GM12875 (cell line): ENCODE measurements at regions not wholly inside any gene's neighbourhood (a gene's known extent, or its start where the extent isn't known, plus 50 kb on each side); places are given as distances from the start of the nearest gene placed in this dataset.

Experiments used
- H3K4me3 ChIP-seq: one replicate; pipeline ENCODE4 v1.5.1; 2011; ENCODE audit warnings: low read depth, low read length, control low read depth
- TF ChIP-seq, protein P1 (sequence below): IDR thresholded peaks from 2 replicates; pipeline ENCODE4 v1.5.1; 2011; ENCODE audit warnings: low read depth, mild to moderate bottlenecking, control low read depth, inconsistent platforms, low read length, moderate library complexity, borderline replicate concordance; ENCODE audit not compliant: insufficient read depth

DNA sequence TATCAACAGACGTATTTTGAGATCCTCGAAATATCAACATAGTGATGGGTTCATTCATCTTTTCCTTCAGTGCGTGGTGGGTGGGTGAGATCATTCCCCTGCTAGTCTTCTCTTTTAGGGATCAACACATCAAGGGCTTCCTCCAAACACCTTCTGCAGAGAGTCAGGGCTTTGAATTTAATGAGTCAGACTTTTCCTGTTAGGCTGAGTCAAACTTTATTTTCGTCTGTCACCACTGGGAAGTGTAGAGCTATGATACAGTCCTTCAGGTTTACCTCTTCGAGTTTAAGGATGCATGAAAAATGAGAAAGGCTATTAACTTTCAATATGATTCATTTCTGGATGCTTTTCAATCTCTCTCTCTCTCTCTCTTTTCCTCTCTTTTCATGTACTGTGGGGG, 189.1 kb downstream of the BMP2 start:
- no peak overlapping the region for H3K4me3 ChIP-seq
- TF ChIP-seq, protein P1, sequence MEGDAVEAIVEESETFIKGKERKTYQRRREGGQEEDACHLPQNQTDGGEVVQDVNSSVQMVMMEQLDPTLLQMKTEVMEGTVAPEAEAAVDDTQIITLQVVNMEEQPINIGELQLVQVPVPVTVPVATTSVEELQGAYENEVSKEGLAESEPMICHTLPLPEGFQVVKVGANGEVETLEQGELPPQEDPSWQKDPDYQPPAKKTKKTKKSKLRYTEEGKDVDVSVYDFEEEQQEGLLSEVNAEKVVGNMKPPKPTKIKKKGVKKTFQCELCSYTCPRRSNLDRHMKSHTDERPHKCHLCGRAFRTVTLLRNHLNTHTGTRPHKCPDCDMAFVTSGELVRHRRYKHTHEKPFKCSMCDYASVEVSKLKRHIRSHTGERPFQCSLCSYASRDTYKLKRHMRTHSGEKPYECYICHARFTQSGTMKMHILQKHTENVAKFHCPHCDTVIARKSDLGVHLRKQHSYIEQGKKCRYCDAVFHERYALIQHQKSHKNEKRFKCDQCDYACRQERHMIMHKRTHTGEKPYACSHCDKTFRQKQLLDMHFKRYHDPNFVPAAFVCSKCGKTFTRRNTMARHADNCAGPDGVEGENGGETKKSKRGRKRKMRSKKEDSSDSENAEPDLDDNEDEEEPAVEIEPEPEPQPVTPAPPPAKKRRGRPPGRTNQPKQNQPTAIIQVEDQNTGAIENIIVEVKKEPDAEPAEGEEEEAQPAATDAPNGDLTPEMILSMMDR: no peak

DNA sequence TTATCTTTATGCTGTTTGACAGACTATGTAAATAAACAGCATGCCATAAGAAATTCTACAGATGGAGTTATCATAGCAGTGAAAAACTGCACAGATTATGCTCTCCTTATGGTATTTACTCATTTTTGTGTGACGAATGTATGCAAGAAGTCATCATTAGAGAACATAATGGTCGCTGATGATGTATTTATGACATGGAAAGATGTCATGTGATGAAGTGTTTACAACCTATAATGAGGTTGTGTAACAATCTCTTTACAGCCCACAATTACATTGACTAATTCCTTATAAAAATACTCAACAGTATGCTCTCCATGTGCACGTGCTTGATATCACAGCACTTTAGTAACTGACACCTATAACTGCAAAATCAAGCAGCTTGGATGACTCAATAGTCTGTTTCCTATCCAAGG, 192.4 kb downstream of the BMP2 start:
- H3K4me3 ChIP-seq: no peak overlapping the region

DNA sequence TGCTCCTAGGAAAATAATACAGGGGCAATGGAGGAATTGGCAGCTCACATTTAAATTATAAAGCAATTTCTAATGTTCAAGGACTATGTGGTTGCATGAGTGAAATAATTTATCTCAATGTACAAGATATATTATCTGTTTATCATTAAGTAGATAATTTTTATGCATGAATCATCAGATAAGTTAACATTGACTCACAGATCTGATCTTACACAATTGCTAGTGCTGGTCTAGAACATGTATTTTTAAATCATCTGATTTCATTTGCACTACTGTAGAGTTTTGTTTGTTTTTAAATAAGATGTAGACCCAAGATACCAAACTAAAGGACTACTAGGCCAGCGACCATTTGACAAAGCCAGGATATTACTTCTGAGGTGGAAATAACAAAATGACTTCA, 199.2 kb downstream of the BMP2 start:
- TF ChIP-seq, protein P1: no peak

More for the DNA sequence above, 192.4 kb downstream of the BMP2 start:
- TF ChIP-seq, protein P1: no peak

DNA sequence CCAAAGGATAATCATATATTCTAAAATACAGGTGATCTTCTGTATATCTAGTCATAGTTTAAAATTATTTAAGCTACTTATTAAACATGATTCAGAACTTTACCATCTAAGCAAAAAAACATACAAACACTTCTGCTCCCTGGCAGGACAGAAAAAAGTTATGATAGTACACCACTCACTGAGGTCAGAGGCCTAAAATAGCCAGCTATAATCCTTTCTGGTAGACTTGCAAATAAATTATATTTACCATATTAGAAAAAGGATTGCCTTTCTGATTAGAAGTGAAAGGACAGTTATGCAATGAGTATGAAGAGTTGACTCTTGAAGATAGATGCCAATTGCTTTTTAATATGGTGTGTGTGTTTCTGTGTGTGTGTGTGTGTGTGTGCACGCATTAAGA, 207.4 kb downstream of the BMP2 start:
- TF ChIP-seq, protein P1: no peak
- no peak overlapping the region for H3K4me3 ChIP-seq

More for the DNA sequence above, 199.2 kb downstream of the BMP2 start:
- H3K4me3 ChIP-seq: no peak overlapping the region

DNA sequence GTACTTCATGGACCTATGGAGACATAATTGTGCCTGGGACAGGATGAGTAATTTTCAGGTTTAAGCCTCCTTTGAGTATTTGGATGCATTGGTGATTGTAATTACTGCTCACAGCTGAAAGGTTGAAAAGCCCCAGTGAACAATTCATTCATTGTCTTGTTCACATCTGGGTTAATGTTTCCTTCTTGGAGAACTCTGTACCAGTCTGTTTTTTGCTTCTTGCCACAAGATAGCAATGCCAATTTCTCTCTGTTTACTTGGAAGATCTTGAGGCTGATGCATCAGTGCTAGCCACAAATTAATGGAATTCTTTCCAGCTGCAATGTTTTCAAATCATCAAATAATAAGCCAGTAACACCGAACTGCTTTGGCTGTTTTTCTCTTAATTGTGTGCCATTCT, 207.8 kb downstream of the BMP2 start:
- TF ChIP-seq, protein P1: no peak
- H3K4me3 ChIP-seq: no peak overlapping the region

DNA sequence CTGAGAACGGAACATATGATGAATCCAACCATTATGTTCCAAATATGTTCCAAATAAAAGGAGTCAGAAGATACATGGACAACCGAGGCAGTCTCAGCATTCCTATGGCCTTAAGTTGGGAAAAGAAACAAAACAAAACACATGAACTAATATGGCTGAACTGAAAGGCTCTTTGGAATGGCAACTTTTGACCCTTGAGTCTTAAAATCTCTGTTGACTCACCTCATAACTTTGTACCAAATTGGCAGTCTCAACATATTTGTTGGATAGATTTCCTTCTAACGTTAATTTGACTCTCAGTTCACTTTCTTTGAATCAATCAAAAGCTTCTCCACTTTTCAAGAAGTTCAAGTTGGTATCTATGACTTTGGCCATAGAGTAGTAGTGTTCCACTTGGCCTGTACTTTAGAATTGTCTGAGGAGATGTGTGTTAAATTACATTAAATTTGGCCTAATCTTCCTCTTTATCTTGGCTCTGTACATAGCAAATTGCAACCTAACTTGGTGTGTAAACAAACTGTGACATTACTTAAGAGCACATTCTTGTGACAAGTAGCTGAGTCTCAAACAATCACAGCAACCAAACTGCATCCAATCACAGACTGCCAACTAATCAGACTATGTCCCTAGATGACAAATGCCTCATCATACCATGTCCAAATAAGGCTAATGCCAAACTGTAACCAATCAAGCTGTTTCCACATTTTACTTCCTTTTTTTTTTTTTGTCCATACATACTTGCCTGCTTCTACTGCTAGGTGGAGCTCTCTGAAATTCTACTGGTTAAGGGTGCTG, 208.8 kb downstream of the BMP2 start:
- TF ChIP-seq, protein P1: no peak
- H3K4me3 ChIP-seq: no peak overlapping the region

DNA sequence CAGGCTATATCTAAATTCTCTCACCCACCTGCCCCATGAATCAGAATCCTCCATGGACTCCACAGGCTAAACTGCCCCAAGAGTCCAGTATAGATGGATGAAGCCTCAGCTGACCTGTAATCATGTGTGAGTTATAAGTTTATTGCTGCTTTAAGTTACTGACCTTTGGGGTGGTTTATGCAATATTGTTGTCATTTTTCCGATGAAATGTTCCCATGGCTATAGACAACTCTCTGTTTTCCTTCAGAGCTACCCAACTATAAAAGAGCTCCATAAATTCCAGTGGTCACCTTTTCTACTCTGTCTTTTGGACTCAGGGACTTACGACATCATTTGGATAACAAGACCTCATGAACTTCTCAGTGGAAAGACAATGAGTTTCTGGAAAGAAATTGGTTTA, 212.1 kb downstream of the BMP2 start:
- H3K4me3 ChIP-seq: no peak overlapping the region
- TF ChIP-seq, protein P1: no peak
